Endothelial cell of umbilical vein (primary cell): ENCODE measurements at regions not wholly inside any gene's neighbourhood (a gene's known extent, or its start where the extent isn't known, plus 50 kb on each side); places are given as distances from the start of the nearest gene placed in this dataset.
"Not testable (repeated sequence)": the region's sequence is repeated elsewhere in the genome, so short reads cannot be mapped to it uniquely, and the experiment has no call there.

Experiments used
- CTCF ChIP-seq, 2 donors: IDR thresholded peaks; 1 replicate in 1 of 2; 2 replicates in 1 of 2; pipeline ENCODE4 v1.5.1; 2011; ENCODE audit warnings: low read length in 2 of 2, mild to moderate bottlenecking in 2 of 2, moderate library complexity in 2 of 2, control low read depth in 1 of 2, inconsistent platforms in 1 of 2, low read depth in 1 of 2; ENCODE audit not compliant: insufficient read depth in 1 of 2; ENCODE audit errors: extremely low read depth in 1 of 2
- EZH2 ChIP-seq: IDR thresholded peaks from 2 replicates; pipeline ENCODE4 v1.6.1; 2012; ENCODE audit warnings: borderline replicate concordance, low read depth, mild to moderate bottlenecking, moderate library complexity, low read length, inconsistent platforms; ENCODE audit not compliant: severe bottlenecking
- JUN ChIP-seq: IDR thresholded peaks from 2 replicates; pipeline ENCODE4 v1.6.1; 2011; ENCODE audit warnings: borderline replicate concordance, low read depth; ENCODE audit not compliant: insufficient read length, insufficient read depth
- MAX ChIP-seq: IDR thresholded peaks from 2 replicates; pipeline ENCODE4 v1.6.1; 2011; ENCODE audit not compliant: insufficient read depth, insufficient read length
- MYC ChIP-seq: IDR thresholded peaks from one replicate; pipeline ENCODE4 v1.6.1; 2011; ENCODE audit warnings: mild to moderate bottlenecking, low read depth, low read length
- POLR2A ChIP-seq: IDR thresholded peaks from 2 replicates; pipeline ENCODE4 v1.6.1; 2012; ENCODE audit warnings: low read depth, mild to moderate bottlenecking, control low read depth, low read length
- POLR2AphosphoS5 ChIP-seq: IDR thresholded peaks from 2 replicates; pipeline ENCODE4 v1.6.1; 2012; ENCODE audit warnings: low read depth, mild to moderate bottlenecking, control low read depth, low read length, moderate library complexity; ENCODE audit not compliant: insufficient read depth

- not testable (repeated sequence) for TF ChIP-seq CTCF (IDR thresholded peaks at IDR 0.05; ENCODE audit: extremely low read depth in 1 of 2, insufficient read depth in 1 of 2, low read depth in 1 of 2, low read length in 2 of 2); POLR2A; MYC; EZH2; JUN; MAX; POLR2AphosphoS5
Observed at GRCh38 chr6:158881276-158881675, 62.1 kb upstream of the EZR start.
